HG03354 (cell line): ENCODE measurements at regions not wholly inside any gene's neighbourhood (a gene's known extent, or its start where the extent isn't known, plus 50 kb on each side); places are given as distances from the start of the nearest gene placed in this dataset.
"Not testable (repeated sequence)": the region's sequence is repeated elsewhere in the genome, so short reads cannot be mapped to it uniquely, and the experiment has no call there.

Experiments used
- ATAC-seq: cut with Tn5 transposase; IDR thresholded peaks from one replicate; pipeline ENCODE4 v1.9.1; 2021; ENCODE audit warnings: mild to moderate bottlenecking; ENCODE audit not compliant: unreplicated experiment, poor library complexity, severe bottlenecking

GRCh38 chr2:110308728-110309127 is 96.4 kb upstream of the MTLN start:
- ATAC-seq = not testable (repeated sequence)

- not testable (repeated sequence) for ATAC-seq
Observed at GRCh38 chr2:110292807-110293206, 80.5 kb upstream of the MTLN start.

DNA sequence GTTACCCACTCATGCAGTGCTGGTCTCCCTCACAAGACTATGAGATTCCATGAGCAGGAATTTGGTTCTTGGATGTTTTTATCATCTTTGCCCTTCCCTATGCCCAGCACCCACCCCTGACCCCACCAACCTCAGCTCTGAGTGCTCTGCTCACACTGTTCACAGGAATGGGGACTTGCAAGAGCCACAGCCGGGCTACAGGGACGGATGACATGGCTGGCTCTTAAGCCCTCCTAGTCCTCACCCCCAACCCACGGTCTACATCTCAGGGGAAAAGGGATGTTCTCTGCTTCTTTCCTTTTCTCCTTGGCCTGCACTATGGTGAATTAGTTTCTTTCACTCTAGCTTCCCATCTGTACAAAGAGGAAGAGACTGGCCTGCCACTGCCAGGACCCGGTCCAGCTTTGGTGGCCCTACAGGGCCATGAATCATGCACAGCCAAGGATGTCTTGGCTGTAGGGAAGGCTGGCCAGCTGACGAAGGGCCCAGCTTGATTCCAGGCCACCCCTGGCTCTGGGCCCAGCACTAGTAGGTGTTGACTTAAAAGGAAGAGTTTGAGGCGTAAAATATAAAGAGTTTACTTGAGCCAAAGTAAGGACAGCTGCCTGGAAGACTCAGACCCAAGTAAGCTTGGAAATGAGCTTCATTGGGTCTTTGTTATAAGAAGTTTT is 79.7 kb upstream of the MTLN start:
- not testable (repeated sequence) for ATAC-seq

DNA sequence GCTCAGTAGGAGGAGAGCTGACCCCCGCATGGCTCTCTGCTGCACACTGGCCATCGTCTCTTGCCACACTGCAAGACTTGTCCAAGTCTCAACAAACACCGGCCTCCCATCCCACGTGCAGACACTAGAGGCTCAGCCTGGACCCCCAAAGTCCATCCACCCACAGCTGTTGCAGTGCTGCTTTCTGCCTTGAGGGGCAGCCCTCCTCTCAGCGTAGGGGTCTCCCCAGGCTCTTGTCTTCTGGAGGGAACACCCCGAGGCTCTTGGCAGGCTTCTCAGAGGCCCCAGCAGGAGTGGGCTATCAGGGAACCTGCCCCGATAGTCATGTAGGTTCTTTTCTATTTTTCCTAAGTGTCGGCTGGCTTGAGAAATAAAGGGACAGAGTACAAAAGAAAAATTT is 75.5 kb upstream of the MTLN start:
- ATAC-seq = not testable (repeated sequence)

DNA sequence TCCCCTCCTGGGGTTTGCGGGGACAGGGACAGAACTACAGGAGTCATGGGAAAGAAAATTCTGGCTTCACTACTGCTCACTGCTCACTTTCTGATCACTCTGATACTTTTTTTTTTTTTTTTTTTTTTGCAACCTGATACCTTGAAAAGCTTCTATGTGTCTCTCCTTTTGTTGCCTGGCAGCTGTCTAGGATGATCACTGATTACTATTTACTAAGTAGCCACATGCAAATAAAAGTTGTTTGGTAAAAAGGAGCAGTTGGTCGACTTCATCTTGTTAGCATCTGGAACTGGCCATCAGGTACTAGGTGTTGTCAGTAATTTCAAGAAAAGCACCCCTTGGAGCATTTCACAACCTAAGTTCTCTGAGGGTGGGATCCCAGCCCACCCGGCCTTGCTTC is 74.9 kb upstream of the MTLN start:
- ATAC-seq = not testable (repeated sequence)

GRCh38 chr2:110285002-110285401 is 72.7 kb upstream of the MTLN start:
- ATAC-seq = not testable (repeated sequence)

GRCh38 chr2:110280804-110281203 is 68.5 kb upstream of the MTLN start:
- ATAC-seq = not testable (repeated sequence)

GRCh38 chr2:110277054-110277453 is 64.7 kb upstream of the MTLN start:
- not testable (repeated sequence) for ATAC-seq

DNA sequence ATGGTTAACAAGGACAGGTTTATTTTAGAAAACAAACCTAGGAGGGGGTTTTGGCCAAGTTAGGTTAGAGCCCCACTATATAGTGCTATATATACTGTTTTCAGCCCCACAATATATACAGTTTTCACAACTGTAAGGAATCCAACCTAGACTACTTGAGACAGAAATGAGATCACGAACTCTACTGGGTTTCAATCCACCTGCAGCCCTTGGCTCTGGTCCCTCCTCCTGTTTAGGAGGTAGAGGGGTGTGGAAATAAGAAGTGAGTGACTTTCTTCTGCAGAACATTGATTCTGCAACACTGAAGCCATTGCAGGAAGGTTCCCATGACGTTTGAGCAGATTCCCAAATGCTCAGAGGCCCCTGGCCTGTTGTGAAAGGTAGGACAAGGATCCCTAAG is 63.7 kb upstream of the MTLN start:
- not testable (repeated sequence) for ATAC-seq

DNA sequence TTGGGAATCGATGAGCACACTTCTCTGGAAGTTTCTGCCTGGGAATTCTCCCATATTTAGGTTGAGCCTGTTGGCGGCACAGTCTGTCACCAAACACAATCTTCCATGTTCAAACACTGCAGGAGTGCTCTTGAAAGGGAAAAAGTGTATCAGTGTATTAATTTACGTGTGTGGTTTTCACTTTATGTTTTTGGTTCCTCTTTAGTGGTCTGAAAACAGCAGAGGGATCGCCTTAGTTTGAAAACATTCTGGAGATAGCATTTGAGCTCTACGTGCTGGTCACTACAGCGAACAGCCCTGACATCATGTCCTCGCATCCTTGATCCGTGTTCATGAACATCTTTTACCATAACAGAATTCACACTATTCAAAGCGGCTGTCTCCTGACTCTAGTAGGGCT is 57.3 kb upstream of the MTLN start:
- ATAC-seq = not testable (repeated sequence)

DNA sequence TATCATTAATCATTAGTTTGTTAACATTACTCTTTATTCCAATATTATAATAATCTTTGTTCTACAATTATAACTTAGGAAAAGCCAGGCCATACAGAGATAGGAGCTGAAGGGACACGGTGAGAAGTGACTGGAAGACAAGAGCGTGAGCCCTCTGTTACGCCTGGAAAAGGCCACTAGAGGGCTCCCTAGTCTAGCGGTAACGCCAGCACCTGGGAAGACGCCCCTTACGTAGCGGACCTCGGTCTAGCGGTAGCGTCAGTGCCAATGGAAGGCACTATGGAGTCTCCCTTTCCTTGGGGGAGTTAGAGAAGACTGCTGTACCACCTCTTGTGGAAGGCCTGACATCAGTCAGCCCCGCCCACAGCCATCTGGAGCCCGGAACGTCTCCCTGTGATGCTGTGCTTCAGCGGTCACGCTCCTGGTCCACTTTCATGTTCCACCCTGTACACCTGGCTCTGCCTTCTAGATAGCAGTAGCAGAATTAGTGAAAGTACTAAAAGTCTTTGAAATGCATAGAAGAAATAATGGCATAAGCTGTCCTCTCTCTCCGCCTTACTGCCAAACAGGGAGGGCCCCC is 55.6 kb upstream of the MTLN start:
- ATAC-seq = peak; percentile 68

- ATAC-seq = not testable (repeated sequence)
Observed at GRCh38 chr2:110264804-110265203, 52.5 kb upstream of the MTLN start.

DNA sequence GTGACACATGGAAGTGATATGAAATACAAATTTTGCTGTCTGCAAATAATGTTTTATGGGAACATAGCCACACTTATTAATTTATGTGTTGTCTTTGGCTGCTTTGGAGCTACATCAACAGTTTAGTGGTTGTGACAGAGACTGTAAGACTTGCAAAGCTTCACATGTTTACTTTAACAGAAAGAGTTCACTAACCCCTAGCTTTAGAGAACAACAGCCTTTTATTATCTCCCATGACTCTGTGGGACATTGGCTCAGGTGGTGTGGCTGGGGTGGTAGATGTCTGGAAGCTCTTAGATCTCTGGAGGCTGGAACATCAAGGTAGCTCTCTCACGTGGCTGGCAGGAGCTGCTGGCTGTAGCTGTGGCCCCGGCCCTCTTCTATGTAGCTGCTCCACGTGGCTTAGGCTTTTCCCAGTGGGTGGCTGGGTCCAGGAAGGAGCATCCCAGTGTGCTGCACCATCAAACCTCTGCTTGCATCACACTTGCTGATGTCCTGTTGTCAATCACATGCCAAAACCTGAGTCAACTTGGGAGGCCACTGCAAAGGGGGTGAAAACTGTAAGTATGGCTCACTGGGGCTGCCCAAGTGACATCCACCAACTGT is 51.8 kb upstream of the MTLN start:
- ATAC-seq = not testable (repeated sequence)

GRCh38 chr2:110263462-110263861 is 51.1 kb upstream of the MTLN start:
- not testable (repeated sequence) for ATAC-seq
